Posterior vena cava (tissue), 2 donors: ENCODE measurements at regions not wholly inside any gene's neighbourhood (a gene's known extent, or its start where the extent isn't known, plus 50 kb on each side); places are given as distances from the start of the nearest gene placed in this dataset.

Source experiments
- DNase-seq: peaks from one replicate; pipeline ENCODE4 v3.0.0-alpha.2; 2020; ENCODE audit warnings: low spot score
- intact Hi-C, 2 donors: fragments of 100-400 bp; cut with DNase I; formaldehyde crosslinking; loops; one replicate each; pipeline versions ENCODE4 v1.14.1 to v1.14.2; 2022 to 2023
- donor health status: DM: yes; HTN: yes; CAD: no.
- donor health status: DM: yes; HTN: yes; CAD: no.

DNA sequence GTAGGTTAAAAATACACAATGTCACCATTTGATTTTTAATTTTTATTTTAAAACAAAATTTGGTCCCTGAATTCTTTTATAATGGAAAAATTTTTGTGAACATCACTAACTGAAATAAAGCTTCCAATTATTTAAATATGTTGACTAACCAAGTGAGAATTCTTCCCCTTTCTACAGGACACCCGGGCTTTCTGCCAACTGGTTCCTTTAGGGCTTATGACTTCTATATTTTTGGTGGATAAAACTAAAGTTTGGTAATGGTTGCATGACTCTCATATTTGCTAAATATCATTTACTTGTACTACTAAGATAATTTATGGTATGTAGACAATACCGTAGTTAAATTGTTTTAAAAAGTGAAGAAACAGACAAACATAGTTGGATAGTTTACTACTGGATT lies 291.0 kb upstream of the DOK6 start:
- DNase-seq: no peak
- intact Hi-C loops: no loop called here

- intact Hi-C loops: no loop called here
- no peak for DNase-seq
Observed at GRCh38 chr18:69120833-69121232, 279.9 kb upstream of the DOK6 start.

DNA sequence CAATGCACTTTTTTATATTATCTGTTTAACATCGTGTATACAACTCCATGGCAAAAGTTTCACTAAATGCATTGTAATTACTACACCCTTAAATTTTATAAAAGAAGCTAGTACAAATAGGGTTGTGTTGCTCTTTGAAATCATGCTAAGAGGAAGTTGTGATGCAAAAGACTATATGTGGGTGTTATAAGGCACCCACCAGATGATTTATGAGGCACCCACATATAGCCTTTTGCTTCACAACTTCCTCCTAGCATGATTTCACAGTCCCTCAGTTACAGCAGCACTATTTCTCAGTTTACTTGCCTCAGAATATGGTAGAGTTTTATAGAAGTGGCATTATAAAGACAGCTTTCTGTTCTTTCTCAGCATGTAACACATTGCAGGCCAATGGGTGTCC lies 277.3 kb upstream of the DOK6 start:
- intact Hi-C loops: no loop called here
- no peak for DNase-seq

GRCh38 chr18:69127873-69128500 lies 272.7 kb upstream of the DOK6 start:
- intact Hi-C loops: no loop called here
- DNase-seq: no peak

DNA sequence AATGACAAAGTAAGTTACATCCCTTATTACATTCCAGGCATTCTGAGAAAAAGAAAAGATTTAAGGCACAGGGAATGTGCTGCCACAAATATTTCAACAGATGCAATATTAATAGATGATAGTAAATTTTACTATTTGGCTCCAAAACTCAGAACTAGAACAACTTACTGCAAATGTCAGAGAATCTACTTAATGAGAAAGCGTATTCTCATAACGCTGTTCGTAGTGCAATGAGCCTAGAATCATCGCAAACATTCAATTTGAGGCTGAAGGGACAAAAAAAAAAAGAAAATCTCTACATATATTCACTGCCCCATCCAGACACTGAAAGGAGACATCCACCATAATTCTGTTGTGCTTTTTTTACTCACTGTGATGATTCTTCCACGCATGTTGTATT lies 272.1 kb upstream of the DOK6 start:
- intact Hi-C loops: no loop called here
- no peak for DNase-seq

DNA sequence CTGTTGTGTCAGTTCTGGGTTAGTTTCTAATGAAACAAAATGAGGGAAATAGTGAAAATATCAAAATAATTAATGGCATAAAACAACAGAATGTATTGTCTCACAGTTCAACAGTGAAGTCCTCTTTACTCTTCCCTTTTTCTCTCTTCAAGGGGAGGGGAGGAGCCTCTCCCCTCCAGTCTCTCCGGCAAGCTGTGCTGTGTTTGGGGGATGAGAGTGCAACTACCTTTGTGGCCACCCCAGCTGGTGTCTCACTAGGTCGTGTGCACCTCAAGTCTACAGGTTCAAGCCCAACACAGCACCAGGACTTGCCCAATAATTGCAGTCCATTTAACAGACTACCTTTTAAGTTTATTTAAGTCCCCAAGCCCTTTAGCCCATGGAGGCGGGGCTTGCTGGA lies 271.7 kb upstream of the DOK6 start:
- no peak for DNase-seq
- intact Hi-C loops: no loop called here

DNA sequence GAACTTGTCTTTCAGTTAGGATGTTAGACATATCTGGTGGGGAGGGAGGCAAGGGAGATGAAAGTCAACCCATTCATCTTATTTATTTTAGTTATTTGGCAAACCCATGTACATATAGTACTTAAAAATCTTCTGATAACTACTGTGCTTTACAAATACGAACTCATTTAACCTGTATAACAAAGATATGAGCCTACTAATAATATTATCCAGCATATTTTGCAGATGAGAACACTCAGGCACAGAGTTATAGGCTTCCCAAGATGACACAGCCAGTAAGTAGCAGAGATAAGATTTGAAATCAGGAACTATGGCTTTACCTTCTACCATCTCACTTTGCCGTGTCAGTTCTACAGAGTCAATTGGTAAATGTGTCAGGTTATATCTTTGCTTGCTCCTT lies 262.6 kb upstream of the DOK6 start:
- intact Hi-C loops: no loop called here
- no peak for DNase-seq

DNA sequence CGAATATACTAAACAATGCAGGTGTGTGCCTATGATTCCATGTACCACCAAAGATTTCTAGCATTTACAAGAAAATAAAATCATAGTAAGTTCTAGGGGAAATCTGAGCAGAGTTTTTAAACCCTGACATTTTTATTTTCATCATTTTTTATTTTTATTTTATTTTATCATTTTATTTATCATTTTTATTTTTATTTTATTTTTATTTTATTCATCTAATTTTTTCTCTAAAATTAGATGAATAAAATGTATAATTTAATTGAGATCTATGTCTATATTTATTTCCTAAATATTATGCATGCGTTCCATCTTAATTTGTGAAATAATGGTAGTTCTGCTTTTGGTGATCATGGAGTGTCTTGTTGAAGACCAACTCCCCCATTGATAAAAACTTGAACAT lies 257.6 kb upstream of the DOK6 start:
- DNase-seq: no peak
- intact Hi-C loops: no loop called here

DNA sequence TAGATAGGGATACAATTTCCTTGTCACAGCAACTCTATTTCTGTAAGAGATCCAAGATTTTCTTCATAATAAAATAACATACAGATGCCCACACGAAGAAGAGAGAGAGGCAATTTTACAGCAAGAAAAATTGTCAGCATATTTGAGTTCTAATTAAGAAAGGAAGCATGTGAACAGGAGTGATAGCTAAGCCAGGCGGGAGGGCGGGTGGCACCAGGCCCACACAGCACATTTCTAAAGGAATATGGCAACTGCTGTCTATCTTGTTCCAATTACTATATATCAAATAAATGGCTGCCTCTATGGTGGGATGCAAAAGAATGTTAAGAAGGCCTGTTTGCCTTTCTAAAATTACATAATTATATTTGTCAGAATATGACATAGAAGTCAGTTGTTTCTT lies 248.3 kb upstream of the DOK6 start:
- intact Hi-C loops: no loop called here

GRCh38 chr18:69157906-69158305 lies 242.8 kb upstream of the DOK6 start:
- no peak for DNase-seq
- intact Hi-C loops: no loop called here

More for the DNA sequence above, 248.3 kb upstream of the DOK6 start:
- no peak for DNase-seq

DNA sequence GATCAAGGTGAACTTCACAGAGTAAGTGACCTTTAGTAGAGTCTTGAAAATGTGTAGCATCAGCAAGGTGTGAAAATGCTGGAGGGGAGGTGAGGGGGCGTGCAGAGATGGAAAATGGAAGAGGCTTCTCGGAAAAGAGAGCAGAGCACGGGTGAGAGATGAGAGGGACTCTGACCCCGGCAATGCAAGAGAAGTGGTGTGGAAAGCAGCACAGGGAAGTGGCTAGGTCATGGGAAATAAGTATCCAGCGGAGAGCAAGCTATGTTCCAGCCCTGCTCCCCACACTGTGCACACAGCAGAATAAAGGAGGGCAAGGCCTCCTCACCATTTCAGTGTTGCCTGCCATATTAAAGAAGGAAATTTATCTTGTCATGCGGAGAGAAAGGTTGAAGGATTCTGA lies 241.7 kb upstream of the DOK6 start:
- intact Hi-C loops: no loop called here
- no peak for DNase-seq

GRCh38 chr18:69161383-69162028 lies 239.2 kb upstream of the DOK6 start:
- DNase-seq: no peak
- intact Hi-C loops: no loop called here

- intact Hi-C loops: no loop called here
- no peak for DNase-seq
Observed at GRCh38 chr18:69162649-69163048, 238.0 kb upstream of the DOK6 start.

DNA sequence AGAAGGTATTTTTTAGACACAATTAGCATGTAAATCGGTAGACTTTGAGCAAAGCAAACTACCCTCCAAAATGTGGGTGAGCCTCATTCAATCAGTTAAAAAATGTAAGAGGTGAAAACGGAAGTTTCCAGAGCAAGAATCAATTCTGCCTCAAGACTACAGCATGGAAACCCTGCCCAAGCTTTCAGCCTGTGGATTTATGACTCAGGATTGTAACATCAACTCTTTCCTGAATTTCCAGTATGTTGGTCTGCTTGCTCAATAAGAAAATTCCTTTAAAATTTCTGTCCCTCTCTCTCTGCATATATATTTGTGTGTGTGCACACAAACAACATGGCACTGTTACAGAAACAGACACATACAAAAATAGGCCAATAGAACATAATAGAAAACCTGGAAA lies 228.6 kb upstream of the DOK6 start:
- intact Hi-C loops: no loop called here

DNA sequence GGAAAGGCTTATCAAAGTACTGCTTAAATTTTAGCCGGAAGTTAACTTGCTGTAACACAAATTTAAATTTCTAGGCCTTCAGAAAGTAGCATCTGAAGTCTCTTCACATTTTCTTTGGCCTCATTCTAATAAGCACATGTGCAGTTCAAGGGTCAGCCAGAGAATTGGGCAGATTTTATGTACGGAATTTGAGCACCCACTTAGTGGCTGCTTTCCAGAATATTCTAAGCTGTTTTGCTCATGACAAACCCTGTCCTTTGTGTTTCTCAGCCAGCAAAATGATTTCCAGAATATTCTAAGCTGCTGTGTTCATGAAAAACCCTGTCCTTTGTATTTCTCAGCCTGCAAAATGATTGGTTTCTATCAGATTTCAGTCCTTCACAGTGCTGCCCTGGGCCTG lies 225.0 kb upstream of the DOK6 start:
- no peak for DNase-seq
- intact Hi-C loops: no loop called here

More for the DNA sequence above, 228.6 kb upstream of the DOK6 start:
- no peak for DNase-seq

DNA sequence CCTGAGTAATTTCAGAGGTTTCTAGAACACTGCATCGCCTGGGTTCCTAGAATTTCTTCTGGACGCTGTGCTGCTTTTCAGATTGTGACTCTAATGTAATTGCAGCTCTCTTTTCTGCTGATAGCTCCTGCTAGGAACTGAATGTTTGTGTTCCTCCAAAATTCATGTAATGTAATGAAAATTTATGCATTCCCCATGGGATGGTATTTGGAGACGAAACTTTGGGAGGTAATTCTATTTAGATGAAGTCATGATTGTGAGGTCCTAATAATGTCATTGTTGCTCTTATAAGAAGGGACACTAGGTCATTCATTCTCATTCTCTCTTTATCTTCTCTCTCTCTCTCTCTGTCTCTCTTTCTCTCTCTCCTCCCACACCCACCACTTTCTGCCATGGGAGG lies 223.9 kb upstream of the DOK6 start:
- intact Hi-C loops: no loop called here
- no peak for DNase-seq

GRCh38 chr18:69177702-69178101 lies 223.0 kb upstream of the DOK6 start:
- intact Hi-C loops: no loop called here
- no peak for DNase-seq

DNA sequence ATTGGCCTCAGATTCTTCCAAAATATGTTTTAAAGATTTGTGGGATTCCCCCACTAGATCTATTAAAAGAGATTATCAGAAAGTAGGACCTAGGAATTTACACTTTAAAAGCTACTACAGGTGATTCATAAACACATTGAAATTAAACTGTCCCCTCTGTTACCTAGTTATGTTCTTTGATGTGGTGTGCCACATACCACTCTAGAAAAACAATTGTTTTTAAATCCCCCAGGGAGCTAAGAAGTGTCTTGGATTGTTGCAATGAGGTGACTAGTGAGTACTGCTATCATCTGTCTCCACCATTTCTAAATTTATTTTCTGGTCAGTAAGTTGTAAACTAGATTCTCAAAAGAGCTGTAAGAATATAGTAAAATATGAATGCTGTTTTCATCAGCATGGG lies 214.5 kb upstream of the DOK6 start:
- intact Hi-C loops: no loop called here
- no peak for DNase-seq

- intact Hi-C loops: no loop called here
- DNase-seq: no peak
Observed at GRCh38 chr18:69196336-69196735, 204.4 kb upstream of the DOK6 start.

DNA sequence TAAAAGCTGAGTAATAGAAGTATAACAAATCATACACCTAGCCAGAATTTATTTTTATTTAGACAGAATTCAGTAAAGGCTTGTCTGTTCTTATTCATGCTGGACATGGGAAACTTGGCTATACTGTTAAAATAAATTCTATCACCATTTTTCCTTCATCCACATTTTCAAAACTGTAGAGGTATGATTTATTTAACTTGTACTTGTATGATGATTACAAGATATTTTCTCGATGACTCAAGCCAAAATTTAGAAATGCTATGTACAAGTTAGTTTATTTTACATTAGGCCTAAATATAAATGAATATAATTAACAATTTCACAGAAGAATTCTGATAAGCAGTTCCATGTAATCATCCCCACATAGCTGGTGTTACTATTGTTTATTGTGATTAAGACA lies 194.8 kb upstream of the DOK6 start:
- intact Hi-C loops: no loop called here
- no peak for DNase-seq

GRCh38 chr18:69208545-69208944 lies 192.1 kb upstream of the DOK6 start:
- intact Hi-C loops: no loop called here
- no peak for DNase-seq

GRCh38 chr18:69209761-69210160 lies 190.9 kb upstream of the DOK6 start:
- intact Hi-C loops: no loop called here
- DNase-seq: no peak
